ENCODE measurements at regions not wholly inside any gene's neighbourhood (a gene's known extent, or its start where the extent isn't known, plus 50 kb on each side); places are given as distances from the start of the nearest gene placed in this dataset.

- no peak for TF ChIP-seq CTCF (IDR thresholded peaks at IDR 0.05; ENCODE audit: insufficient read depth, low read depth, low read length, missing control alignments)
- DNase-seq (ENCODE audit: low read depth): no peak
- H3K4me3 ChIP-seq (ENCODE audit: low read length): no peak overlapping the region
Observed at GRCh38 chrX:42093756-42094155, 170.4 kb upstream of the CASK start.

- TF ChIP-seq CTCF (IDR thresholded peaks at IDR 0.05; ENCODE audit: insufficient read depth, low read depth, low read length, missing control alignments): no peak
- DNase-seq (ENCODE audit: low read depth): no peak
Observed at GRCh38 chrX:42090395-42090794, 167.0 kb upstream of the CASK start.

DNA sequence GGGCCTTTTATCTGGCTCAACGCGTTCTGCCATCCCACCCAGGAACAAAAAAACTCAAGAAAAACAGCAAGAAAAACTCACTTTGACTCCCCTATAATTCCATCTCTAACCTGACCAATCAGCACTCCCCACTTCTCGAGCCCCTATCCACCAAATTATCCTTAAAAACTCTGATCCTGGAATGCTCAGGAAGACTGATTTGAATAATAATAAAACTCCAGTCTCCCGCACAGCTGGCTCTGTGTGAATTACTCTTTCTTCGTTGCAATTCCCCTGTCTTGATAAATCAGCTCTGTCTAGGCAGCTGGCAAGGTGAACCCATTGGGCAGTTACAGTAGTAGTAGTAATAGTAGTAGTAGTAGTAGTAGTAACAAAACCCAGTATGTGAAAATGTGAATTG, 165.7 kb upstream of the CASK start:
- TF ChIP-seq CTCF (IDR thresholded peaks at IDR 0.05; ENCODE audit: insufficient read depth, low read depth, low read length, missing control alignments): no peak
- DNase-seq (ENCODE audit: low read depth): no peak
- H3K4me3 ChIP-seq (ENCODE audit: low read length): no peak overlapping the region

More at GRCh38 chrX:42090395-42090794, 167.0 kb upstream of the CASK start:
- H3K4me3 ChIP-seq (ENCODE audit: low read length): no peak overlapping the region

GRCh38 chrX:42087960-42088359, 164.6 kb upstream of the CASK start:
- peak; percentile 15 for TF ChIP-seq CTCF (IDR thresholded peaks at IDR 0.05; ENCODE audit: insufficient read depth, low read depth, low read length, missing control alignments)
- DNase-seq (ENCODE audit: low read depth): no peak
- H3K4me3 ChIP-seq (ENCODE audit: low read length): no peak overlapping the region

- H3K4me3 ChIP-seq (ENCODE audit: low read length): no peak overlapping the region
- DNase-seq (ENCODE audit: low read depth): peak; percentile 54
- TF ChIP-seq CTCF (IDR thresholded peaks at IDR 0.05; ENCODE audit: insufficient read depth, low read depth, low read length, missing control alignments): no peak
Observed at GRCh38 chrX:42085836-42086235, 162.5 kb upstream of the CASK start.

GRCh38 chrX:42079968-42080367, 156.6 kb upstream of the CASK start:
- no peak for TF ChIP-seq CTCF (IDR thresholded peaks at IDR 0.05; ENCODE audit: insufficient read depth, low read depth, low read length, missing control alignments)
- DNase-seq (ENCODE audit: low read depth): no peak
- H3K4me3 ChIP-seq (ENCODE audit: low read length): no peak overlapping the region

DNA sequence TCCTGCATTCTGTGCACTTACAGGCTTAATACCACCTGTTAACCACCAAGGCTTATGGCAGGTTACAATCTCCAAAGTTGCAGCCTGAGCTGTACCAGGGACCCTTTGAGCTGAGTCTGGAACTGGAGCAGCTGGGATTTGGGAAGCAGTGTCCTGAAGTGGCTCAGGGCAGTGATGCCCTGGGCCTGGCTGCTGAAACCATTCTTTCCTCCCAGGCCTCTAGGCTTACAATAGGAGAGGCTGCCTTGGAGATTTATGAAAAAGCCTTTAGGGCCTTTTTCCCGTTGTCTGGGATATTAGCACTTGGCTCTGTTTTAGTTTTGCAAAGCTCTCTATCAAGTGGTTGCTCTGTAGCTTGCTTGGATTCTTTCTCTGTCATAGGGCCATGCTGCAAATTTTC, 154.3 kb upstream of the CASK start:
- DNase-seq (ENCODE audit: low read depth): no peak
- H3K4me3 ChIP-seq (ENCODE audit: low read length): no peak overlapping the region
- TF ChIP-seq CTCF (IDR thresholded peaks at IDR 0.05; ENCODE audit: insufficient read depth, low read depth, low read length, missing control alignments): no peak
